NCI-H2227 (cell line): ENCODE measurements at regions not wholly inside any gene's neighbourhood (a gene's known extent, or its start where the extent isn't known, plus 50 kb on each side); places are given as distances from the start of the nearest gene placed in this dataset.

Source experiments
- DNase-seq: peaks from one replicate; lab custom pipeline; 2025; ENCODE audit not compliant: unreplicated experiment; lab: John Stamatoyannopoulos, UW

DNA sequence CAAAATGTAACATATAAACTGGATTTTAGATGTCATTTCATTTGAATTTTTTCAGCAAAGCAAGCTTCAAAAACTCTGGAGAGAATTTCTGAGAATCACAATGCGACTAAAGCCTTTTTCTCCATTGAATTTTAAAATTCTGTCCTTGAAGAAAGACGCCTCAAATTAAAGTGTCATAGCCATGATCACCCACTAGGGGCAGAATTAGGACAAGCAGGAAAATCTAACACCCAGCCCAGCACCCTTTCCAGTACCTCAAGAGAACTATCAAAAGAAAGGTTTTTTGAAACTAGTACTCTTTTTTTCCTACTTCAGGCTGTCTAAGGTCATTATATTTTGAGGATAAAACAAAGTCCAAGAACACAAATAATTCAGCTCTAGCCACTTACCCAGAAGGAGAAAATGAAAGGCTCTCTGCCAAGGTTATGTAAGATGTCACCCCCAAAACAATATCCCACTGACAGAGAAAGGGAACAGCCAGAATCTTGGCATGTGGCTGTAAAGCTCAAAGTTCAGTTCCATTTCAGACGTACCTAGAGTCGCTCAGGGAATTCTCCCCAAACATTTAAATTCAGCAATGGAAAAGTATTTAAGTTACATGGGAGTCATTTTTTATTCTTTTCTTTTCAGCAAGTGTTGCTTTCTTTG is 299.4 kb downstream of the SNX13 start:
- DNase-seq = peak; percentile 3

DNA sequence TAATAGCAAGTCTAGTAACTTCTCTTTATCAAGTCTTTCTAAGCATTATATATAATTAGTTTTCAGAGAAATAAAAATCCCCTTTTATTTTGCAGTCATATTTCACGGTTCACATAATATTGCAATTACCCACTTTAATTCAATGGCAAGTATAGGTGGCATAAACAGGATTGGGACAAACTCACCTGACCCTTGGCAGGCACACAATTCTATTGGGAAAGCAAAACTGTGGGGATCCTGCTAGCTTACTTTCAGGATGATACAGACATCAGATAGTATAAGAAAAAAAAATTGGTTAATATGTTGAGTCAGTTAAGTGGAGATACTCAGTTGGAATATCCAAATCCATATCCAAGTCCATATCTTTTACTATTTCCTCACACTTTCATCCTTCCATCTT is 294.8 kb downstream of the SNX13 start:
- DNase-seq = no peak

DNA sequence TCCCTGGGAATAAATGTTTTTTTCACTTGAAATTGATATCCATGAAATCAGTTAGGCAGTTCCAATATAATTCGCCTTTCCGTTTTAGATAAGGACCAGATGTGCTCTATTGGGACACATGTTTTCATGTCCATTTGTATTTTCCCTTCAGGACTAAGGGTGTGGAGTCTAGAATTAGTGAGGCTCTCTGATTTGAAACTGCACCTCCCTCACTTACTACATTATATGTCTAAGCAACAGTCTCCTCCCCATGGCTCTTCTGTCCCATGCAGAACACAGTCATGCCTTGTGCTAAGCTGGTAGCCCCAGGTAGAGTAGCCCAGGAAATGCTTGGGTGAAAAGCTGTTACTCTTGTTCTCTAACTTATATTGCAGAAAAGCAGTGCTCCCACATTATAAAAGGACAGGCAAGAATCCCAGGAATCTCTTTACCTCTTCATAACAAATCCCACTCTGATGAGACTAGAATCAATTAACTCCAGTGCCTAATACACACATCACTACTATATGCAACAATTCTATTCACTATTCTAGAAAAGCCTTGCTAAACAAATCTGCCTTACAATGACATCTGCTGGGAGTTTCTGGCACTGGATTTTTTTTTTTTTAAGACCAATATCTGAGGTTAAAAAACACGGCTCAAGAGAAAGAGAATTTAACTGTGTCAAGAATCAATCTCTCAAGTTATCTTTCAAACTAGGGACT is 293.9 kb downstream of the SNX13 start:
- DNase-seq = no peak

DNA sequence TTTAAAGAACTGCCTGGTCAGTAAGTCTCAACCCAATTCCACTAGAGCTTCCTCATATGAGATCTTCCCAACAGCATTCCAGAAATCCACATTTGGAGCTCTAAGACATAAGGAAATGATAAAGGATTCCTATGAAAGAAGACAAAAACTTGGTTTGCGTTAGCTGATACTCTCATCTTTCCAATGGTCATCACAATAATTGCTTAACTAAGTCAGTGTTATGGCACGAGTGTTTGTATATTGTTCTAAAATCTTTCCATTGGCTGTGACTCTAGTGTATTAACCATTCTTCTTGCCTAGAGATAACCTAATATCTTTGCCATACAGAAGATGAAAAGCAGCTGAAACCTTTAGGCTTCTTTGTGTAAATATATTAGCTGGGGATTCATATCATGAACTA is 289.0 kb downstream of the SNX13 start:
- no peak for DNase-seq

DNA sequence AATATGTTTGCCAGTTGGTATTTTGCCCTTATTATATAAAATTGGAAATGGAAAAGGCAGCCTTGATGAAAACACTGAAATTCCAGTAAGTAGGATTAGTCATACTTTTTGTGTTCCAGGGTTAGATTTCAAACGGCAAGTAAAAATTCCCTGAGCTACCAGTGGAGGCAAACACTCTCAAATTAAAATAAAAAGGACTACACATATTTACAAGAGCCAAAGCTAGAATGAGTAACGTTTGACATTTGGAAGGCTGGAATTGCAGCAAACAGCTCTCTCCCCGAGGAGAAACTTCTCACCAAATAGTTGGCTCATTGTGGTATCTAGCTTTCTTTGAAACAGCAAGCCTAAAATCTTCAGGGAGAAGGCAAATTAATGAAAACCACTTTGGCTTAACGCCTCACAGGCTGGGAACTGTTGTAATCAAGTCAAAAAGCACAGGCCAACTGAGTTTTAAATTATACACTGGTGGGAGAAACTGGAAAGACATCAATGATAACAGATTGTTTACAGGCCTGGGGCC is 288.4 kb downstream of the SNX13 start:
- DNase-seq = no peak

DNA sequence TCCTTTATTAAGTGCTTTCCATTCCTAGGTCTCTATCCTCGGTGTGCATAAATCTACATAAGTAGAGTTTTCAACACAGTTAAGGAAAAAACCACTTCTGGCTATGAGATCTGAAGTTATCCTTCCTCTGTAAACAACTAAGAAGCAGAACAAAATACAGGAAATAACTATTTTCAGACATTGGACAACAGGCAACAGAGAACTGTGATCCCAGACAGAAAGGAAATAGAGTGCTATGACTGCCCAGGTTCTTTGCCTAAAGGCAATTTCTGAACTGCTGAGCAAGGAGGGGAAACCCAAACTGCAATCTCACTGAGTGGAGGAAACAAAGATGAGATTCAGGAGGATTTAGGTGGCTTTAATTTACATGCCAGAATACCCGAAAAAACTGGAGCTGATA is 285.4 kb downstream of the SNX13 start:
- DNase-seq = no peak

DNA sequence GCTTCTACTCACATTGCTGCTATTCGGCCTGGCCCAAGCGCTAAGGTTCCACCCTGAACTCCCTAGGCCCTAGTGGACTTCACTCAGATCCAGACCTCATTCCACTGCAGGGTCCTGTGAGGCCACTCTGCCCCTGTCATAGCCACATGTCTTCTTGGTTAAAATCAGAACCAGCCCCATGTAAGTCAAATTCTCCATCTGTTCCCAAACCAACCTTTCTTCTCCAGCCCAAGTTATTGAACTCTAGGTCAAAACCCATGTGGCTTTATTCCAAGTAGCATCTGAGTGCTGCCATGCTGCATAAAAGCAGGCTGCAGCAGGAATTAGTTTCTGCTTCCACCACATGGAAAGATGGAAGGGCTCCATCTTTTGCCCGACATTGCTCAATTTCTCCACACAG is 281.2 kb downstream of the SNX13 start:
- DNase-seq = no peak

DNA sequence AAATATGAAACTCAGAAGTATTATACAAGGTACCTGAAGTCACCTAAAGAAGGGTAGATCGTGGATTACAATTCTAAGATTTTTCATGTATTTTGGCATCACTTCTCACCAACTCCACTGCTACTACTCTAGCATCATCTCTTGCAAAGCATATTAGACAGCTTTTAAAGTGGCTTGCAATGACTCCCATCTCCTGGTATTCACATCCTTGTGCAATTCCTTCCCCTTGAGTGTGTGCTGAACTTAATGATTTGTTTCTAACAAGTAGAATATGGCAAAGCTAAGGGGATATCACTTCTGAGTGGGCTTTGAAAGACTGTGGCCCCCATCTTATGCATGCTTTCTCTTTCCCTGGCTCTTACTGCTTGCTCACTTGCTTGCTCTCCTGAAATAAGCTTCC is 280.2 kb downstream of the SNX13 start:
- no peak for DNase-seq

DNA sequence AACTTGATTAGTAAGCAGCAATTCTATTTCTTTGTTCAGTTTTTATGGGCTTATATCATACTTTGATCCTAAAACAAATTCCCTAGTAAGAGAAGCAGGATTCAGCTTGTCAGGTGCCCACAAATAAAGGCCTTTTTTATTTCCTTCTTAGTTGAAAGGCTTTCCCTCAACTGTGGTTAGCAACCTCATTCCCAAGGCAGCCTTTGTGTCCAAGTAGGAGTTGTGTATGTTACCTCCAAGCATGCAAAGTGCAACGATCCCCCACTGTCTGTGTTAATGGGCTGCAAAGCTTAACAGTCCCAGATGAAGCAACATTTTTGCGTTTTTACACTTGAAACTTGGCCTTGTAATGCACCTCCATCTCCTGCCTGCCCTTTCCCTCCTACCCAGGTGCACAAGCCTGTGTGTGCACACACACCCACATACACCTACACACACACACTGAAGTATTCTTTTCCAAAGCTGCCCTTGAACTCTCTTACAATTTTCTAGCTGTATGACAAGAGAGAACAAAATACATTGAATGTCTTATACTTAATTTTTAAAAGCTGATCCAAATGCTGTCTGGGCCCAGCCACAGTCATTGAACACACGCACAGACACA is 278.2 kb downstream of the SNX13 start:
- DNase-seq = no peak

DNA sequence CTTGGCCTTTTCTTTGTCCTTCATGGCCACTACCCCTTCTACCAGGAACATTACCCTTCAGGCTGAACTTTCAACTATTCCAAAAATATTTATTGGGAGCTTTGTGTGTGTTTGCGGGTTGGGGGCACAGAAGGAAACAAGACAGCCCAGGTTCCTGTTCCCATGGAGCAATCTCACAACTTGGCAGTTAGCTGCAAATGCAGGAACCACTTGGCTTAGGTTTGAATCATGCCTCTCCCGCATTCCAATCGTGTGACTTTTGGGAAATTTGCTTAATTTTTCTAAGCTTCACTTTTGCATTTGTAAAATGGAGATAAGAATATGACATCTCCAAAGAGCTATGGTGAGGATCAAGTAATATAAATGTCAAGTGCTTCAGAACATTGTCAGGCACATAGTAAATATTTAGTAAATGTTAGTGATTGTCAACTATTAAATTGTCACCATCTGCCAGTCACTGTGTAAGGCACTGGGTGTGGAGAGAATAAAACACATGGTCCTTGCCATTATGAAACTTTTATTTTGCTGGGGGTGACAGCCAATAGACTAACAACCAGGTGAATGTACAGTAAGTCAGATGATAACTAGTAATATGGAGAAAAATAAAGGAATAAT is 277.1 kb downstream of the SNX13 start:
- no peak for DNase-seq

DNA sequence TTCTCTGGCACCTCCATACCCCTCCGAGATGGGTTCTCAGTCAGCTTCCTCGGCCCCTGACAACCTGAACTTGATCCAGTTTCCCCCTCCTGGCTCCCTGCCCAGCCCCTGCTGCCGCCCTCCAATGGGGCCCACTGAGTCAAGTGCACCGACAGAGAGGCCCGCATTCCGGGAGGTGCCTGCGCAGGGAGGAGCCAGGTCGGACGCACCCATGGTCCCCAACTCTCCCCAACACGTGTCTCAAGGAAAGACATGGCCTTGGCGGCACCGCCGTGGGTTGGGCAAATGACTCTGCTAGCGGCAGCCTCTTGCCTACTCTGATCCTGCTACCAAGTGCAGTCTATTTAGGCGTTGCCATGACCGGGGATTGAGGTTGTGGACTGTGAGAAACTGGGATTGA is 275.3 kb downstream of the SNX13 start:
- no peak for DNase-seq

DNA sequence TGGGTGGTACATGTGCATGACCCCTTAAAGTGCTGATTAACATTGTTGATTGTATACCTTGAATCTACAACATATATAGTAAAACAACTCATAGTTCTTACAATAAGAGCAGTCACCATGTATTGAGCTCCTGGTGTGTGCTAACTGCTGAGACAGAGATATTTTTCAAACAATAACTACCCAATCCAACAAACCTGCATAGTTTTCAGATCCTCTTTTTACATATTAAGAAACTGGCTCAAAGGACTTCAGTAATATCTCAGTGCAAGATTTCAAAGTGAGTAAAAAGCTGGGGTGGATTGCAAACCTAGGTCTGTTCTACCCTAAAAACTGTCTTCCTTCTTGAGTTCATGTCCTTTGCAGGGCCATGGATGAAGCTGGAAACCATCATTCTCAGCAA is 272.2 kb downstream of the SNX13 start:
- no peak for DNase-seq

DNA sequence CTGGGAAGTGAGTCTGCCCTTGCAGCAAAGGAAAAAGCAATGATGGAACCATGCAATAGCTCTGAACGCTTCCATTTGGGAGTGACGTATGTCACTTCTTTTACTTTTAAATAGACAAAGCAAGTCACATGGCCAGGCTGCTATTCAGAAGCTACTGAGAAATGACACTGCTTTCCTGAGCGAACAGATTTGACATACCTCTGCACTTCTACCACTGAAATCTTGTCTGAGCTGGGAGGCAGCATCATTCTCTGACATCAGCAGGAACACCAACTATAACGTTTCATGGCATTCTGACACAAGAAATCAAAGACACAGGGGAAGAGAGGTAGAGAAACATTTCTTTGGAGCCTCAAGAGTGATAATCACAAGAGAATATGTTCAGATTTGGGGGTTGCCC is 271.1 kb downstream of the SNX13 start:
- DNase-seq = no peak

DNA sequence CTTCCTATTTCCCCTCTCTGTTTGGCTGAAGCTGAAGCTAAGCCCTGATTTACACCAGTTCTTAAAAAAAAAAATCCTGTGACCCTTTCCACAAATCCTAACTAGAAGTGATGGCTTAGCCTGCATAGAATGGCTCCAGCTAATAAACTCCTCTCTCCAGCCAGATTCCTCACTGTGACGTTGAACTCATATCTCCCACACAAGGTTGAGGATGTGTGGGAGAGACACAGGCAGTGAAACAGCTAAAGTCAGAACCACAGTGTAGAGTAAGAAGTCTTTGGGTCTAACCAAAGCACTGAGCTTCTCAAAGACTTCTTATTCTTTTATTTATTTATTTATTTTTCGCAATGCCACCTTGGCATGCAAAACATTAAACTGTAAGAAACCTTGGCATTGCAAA is 268.3 kb downstream of the SNX13 start:
- no peak for DNase-seq

DNA sequence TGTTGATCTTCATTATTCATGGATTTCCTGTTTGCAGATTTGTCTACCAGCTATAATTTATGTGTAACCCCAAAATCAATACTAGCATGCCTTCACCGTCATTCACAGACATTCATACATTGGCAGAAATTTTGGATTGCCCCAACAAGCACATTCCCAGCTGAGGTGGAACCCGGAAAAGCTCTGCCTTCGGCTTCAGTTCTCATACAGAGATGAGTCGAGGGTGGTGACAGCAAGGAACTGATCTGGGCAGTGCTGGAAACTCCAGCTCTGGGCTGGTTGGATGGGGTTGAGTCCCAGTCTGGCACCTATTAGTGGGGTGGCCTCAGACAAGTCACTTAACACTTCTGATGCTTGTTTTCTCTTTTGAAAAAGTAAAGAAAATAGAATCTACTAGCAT is 267.5 kb downstream of the SNX13 start:
- no peak for DNase-seq

DNA sequence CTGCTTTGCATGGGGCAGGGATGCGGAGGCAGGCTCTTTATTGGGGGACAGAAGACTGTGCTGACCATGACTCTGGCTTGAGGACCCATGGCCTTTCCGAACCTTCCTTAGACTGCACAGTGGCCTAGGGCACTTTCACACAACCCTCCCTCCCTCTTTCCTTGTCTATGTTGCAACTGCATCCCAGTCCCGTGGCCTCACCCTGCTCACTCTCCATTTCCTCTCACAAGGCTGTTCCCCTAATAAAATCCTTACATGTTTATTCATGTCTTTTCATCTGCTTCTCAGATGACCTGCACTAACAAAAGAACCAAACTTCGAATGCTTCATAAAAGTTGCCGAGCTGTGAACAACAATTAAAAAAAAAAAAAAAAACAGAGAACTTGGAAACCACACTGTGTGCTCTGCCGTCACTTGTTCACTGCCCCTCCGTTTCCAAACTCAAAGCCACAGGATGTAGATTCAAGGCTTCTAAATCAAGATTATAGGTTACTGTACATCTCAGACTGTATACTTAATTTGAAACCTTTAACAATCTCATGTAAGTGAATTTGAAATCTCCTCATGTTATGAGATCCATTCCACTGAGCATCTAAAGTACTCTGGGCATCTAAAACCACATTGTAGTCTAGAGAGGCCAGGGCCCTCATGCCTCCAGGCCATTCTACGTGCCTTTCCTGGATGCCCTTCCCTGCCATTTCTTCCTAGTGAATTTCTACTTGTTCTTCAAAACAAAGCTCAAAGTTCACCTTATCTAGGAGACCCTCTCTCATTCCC is 265.9 kb downstream of the SNX13 start:
- DNase-seq = no peak

DNA sequence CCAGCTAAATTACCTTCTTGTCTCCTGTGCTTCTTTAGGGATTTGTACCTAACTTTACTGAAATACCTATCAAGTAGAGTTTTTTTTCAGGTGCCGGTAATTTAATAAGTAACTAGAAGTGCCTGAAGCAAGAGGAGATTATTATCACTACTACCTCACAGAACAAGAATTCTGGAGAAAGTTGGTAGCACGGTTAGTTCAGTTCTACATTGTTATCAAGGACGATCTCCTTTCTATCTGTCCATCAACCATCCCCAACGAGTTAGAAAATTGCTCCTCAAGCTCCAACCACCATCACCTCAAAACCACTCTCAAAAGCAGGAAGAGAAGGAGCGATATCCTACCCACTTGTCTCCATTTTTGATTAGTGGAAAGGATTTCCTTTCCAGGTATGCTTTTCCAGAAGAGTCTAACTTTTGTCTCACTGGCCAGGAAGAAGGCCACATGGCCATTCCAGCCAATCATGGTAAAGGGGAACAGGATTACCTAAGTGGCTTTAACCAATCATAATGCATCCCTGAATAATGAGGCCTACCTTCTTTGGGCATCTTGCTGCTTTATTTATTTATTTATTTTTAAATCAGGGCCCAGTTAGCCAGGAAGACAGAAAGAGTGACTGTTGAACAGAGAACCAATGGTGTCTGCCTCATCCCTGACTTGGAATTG is 265.2 kb downstream of the SNX13 start:
- DNase-seq = no peak

DNA sequence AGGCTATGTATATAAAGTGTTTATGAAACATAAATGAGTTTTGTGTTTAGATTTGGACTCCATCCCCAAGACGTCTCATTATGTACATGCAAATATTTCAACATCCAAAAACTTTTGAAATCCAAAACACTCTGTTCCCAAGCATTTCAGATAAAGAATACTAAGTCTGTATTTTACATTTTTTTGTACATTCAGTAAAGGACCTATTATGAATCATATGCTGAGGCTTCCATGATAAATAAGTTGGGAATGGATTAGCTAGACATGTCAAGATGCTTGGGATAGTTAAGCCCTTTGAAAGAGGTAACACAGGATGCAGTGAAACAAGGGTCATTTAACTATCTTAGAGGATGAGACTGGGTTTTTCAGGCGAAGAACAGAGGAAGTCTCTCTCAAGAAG is 262.9 kb downstream of the SNX13 start:
- DNase-seq = no peak

DNA sequence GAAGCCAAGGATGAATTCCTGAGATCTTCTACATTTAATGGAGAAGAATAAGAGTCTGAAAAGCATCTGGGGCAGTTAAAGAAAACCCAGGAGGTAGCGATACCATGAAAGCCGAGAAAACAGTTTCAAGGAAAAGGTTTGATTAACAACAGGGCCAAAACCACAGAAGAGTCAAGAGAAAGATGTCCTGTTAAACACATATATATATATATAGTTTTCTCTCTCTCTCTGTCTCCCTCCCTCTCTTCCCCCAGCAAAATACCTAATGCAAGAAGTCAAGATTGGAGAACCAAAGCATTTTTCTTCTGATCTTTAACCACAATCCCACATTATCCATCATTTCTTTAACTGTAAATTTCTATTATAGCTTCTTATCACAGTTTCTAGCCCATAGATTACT is 261.4 kb downstream of the SNX13 start:
- no peak for DNase-seq

DNA sequence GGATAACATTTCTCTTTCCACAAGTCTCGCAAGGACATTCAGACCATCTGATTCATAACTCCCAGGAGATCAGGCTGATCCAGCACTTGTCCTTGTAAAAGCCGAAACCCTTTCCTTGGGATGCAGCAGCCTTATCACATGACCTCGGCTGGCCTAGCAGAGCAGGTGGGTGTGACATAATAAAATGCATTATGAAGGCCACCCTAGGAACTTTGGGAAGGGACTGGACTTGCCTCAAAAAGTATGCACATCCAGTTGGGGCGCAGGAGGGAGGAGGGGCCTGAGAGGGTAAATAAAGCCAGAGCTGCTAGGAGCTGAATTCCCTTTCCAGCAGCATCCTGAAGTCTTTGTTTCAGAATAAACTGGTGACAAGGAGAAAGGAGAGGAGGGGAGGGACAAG is 260.8 kb downstream of the SNX13 start:
- DNase-seq = no peak

DNA sequence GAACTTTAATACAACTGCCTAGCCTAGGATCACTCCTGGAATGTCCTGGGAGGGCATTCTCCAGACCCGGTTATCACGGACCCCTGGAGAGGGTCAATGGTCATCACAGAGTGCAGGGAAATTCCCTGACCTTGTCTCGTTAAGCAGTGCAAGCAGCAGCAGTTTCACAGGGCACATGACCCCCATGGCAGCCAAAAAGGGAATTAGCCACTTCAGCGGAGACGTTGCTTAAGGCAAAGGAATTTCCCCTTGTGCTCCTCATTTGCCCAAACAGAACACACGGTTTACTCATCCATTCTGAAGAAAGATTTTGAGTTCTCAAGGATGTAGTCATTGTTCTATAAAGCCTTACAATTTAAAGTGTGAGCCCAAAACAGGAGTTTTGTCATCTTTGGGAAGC is 260.3 kb downstream of the SNX13 start:
- DNase-seq = no peak
